H1 (cell line): ENCODE measurements at regions not wholly inside any gene's neighbourhood (a gene's known extent, or its start where the extent isn't known, plus 50 kb on each side); places are given as distances from the start of the nearest gene placed in this dataset.

ENCODE experiments used
- CTCF ChIA-PET: fragments of 300-600 bp; sonication (Branson Sonifier 250); formaldehyde crosslinking; loops from one replicate; lab custom pipeline; 2021; ENCODE audit not compliant: partially characterized antibody; lab: Charles Lee
- POLR2A ChIA-PET: fragments of 300-600 bp; sonication (Branson Sonifier 250); formaldehyde crosslinking; loops from one replicate; lab custom pipeline; 2021; ENCODE audit warnings: inconsistent platforms; ENCODE audit not compliant: partially characterized antibody; lab: Charles Lee
- DNase-seq, 2 experiments: peaks; one replicate each; pipeline versions ENCODE4 v3.0.0 to v3.0.0-alpha.2; 2010 to 2022; ENCODE audit warnings: low spot score in 2 of 2, low read depth in 1 of 2, mixed read lengths in 1 of 2
- FAIRE-seq: peaks from 2 replicates; lab custom pipeline; 2011; peaks lifted over from hg19 to GRCh38; lab: Jason Lieb, UNC
- H2AFZ ChIP-seq: 2 replicates; pipeline ENCODE4 v1.8.1; 2012; ENCODE audit warnings: low read length, inconsistent platforms
- H2AK5ac ChIP-seq: 2 replicates; pipeline ENCODE4 v1.6.1; 2013; ENCODE audit warnings: low read depth, low read length
- H2BK120ac ChIP-seq: replicated peaks from 2 replicates; pipeline ENCODE3; 2013; ENCODE audit warnings: low read depth, low read length, inconsistent platforms
- H2BK12ac ChIP-seq: 2 replicates; pipeline ENCODE4 v1.6.1; 2013; ENCODE audit warnings: low read depth, low read length
- H2BK15ac ChIP-seq: 2 replicates; pipeline ENCODE4 v1.6.1; 2013; ENCODE audit warnings: low read length
- H2BK20ac ChIP-seq: 2 replicates; pipeline ENCODE4 v1.6.1; 2013; ENCODE audit warnings: low read length
- H2BK5ac ChIP-seq: 2 replicates; pipeline ENCODE4 v1.6.1; 2013; ENCODE audit warnings: low read depth, low read length
- H3K14ac ChIP-seq: 2 replicates; pipeline ENCODE4 v1.6.1; 2013; ENCODE audit warnings: inconsistent platforms; ENCODE audit not compliant: insufficient read length
- H3K18ac ChIP-seq: 2 replicates; pipeline ENCODE4 v1.6.1; 2013; ENCODE audit warnings: low read length; ENCODE audit errors: extremely low read depth
- H3K23ac ChIP-seq: 2 replicates; pipeline ENCODE4 v1.6.1; 2013; ENCODE audit warnings: inconsistent platforms; ENCODE audit not compliant: insufficient read length
- H3K23me2 ChIP-seq: 2 replicates; pipeline ENCODE4 v1.6.1; 2013; ENCODE audit warnings: low read depth, low read length
- H3K27ac ChIP-seq: 2 replicates; pipeline ENCODE4 v1.6.1; 2011; ENCODE audit warnings: low read depth, low read length, inconsistent platforms
- H3K27me3 ChIP-seq, 4 experiments: replicated peaks in 1 of 4; 1 replicate in 1 of 4; 2 replicates in 3 of 4; pipeline versions ENCODE4 v1.6.1 to v1.8.1; 2011 to 2013; ENCODE audit warnings: low read length in 3 of 4, mild to moderate bottlenecking in 3 of 4, inconsistent platforms in 2 of 4, mixed read lengths in 2 of 4, moderate library complexity in 1 of 4; ENCODE audit not compliant: control insufficient read depth in 3 of 4, insufficient read depth in 3 of 4; ENCODE audit errors: extremely low read depth in 1 of 4
- H3K36me3 ChIP-seq, 4 experiments: 2 replicates each; pipeline versions ENCODE4 v1.6.1 to v1.8.1; 2011 to 2013; ENCODE audit warnings: mild to moderate bottlenecking in 4 of 4, low read length in 3 of 4, moderate library complexity in 2 of 4, control low read depth in 1 of 4, inconsistent platforms in 1 of 4; ENCODE audit not compliant: insufficient read depth in 4 of 4, control insufficient read depth in 2 of 4
- H3K4ac ChIP-seq: replicated peaks from 2 replicates; pipeline ENCODE3; 2013; ENCODE audit warnings: low read length, low read depth, mixed read lengths, inconsistent platforms; ENCODE audit not compliant: insufficient read length
- H3K4me1 ChIP-seq, 4 experiments: replicated peaks in 1 of 4; 1 replicate in 1 of 4; 2 replicates in 3 of 4; pipeline versions ENCODE4 v1.6.1 to v1.8.1; 2011 to 2013; ENCODE audit warnings: low read length in 3 of 4, inconsistent platforms in 2 of 4, mixed read lengths in 1 of 4; ENCODE audit not compliant: insufficient read depth in 4 of 4, control insufficient read depth in 3 of 4
- H3K4me2 ChIP-seq, 2 experiments: 2 replicates each; pipeline versions ENCODE4 v1.6.1 to v1.8.1; 2011 to 2013; ENCODE audit warnings: low read depth in 2 of 2, low read length in 2 of 2, control low read depth in 1 of 2, inconsistent platforms in 1 of 2, mild to moderate bottlenecking in 1 of 2; ENCODE audit not compliant: insufficient read depth in 1 of 2
- H3K4me3 ChIP-seq, 4 experiments: fragments of 200-600, 300-600 bp in 1 of 4; sonication (generic), shearing (Covaris generic), sonication (Bioruptor Twin) in 1 of 4; 2 replicates each; pipeline versions ENCODE4 v1.5.1 to v1.8.1; 2011 to 2016; ENCODE audit warnings: low read length in 4 of 4, low read depth in 3 of 4, control low read depth in 2 of 4, inconsistent platforms in 2 of 4, mild to moderate bottlenecking in 2 of 4, mixed read lengths in 1 of 4, moderate library complexity in 1 of 4; ENCODE audit not compliant: insufficient read depth in 2 of 4; ENCODE audit errors: extremely low read depth in 1 of 4
- H3K56ac ChIP-seq: replicated peaks from 2 replicates; pipeline ENCODE3; 2013; ENCODE audit warnings: low read depth, mild to moderate bottlenecking, mixed read lengths, low read length, inconsistent platforms; ENCODE audit not compliant: insufficient read length
- H3K79me1 ChIP-seq: 2 replicates; pipeline ENCODE4 v1.6.1; 2013; ENCODE audit warnings: low read depth, low read length, control low read depth
- H3K79me2 ChIP-seq, 2 experiments: 2 replicates each; pipeline versions ENCODE4 v1.6.1 to v1.8.1; 2012 to 2013; ENCODE audit warnings: low read length in 2 of 2, mild to moderate bottlenecking in 2 of 2, inconsistent platforms in 1 of 2; ENCODE audit not compliant: insufficient read depth in 2 of 2, control insufficient read depth in 1 of 2
- H3K9ac ChIP-seq, 4 experiments: replicated peaks in 1 of 4; 1 replicate in 1 of 4; 2 replicates in 3 of 4; pipeline versions ENCODE4 v1.6.1 to v1.8.1; 2011 to 2013; ENCODE audit warnings: low read depth in 3 of 4, low read length in 3 of 4, control low read depth in 2 of 4, mild to moderate bottlenecking in 2 of 4, moderate library complexity in 2 of 4, inconsistent platforms in 1 of 4; ENCODE audit errors: extremely low read depth in 1 of 4
- H3K9me3 ChIP-seq, 2 experiments: 2 replicates each; pipeline versions ENCODE4 v1.6.1 to v1.8.1; 2012 to 2013; ENCODE audit warnings: mild to moderate bottlenecking in 2 of 2, moderate library complexity in 2 of 2, control low read depth in 1 of 2, inconsistent platforms in 1 of 2, low read depth in 1 of 2, low read length in 1 of 2, mixed read lengths in 1 of 2; ENCODE audit not compliant: insufficient read depth in 2 of 2
- H4K20me1 ChIP-seq, 2 experiments: replicated peaks in 1 of 2; 2 replicates each; pipeline versions ENCODE3 to v1.8.1; 2011 to 2013; ENCODE audit warnings: inconsistent platforms in 2 of 2, low read length in 2 of 2, mild to moderate bottlenecking in 1 of 2; ENCODE audit not compliant: insufficient read depth in 2 of 2, control insufficient read depth in 1 of 2
- H4K5ac ChIP-seq: 2 replicates; pipeline ENCODE4 v1.6.1; 2013; ENCODE audit warnings: low read length, low read depth, mixed read lengths, inconsistent platforms; ENCODE audit not compliant: insufficient read length
- H4K8ac ChIP-seq: 2 replicates; pipeline ENCODE4 v1.8.0; 2013; ENCODE audit warnings: mild to moderate bottlenecking, moderate library complexity, low read length, inconsistent platforms; ENCODE audit not compliant: insufficient read depth; ENCODE audit errors: extremely low read depth
- H4K91ac ChIP-seq: replicated peaks from 2 replicates; pipeline ENCODE3; 2013; ENCODE audit warnings: low read length, mixed read lengths, inconsistent platforms; ENCODE audit not compliant: insufficient read length
- BRCA1 ChIP-seq: IDR thresholded peaks from 2 replicates; pipeline ENCODE4 v1.6.1; 2012; ENCODE audit warnings: low read depth, low read length, improper control_type of control experiment
- CTBP2 ChIP-seq: IDR thresholded peaks from 2 replicates; pipeline ENCODE4 v1.7.0; 2011; ENCODE audit warnings: borderline replicate concordance, mild to moderate bottlenecking, moderate library complexity, mixed read lengths, low read length; ENCODE audit not compliant: insufficient read depth, insufficient read length
- HDAC6 ChIP-seq: IDR thresholded peaks from one replicate; pipeline ENCODE4 v1.7.1; 2012; ENCODE audit warnings: low read depth, mild to moderate bottlenecking, inconsistent platforms, low read length, moderate library complexity
- MAFK ChIP-seq: IDR thresholded peaks from 2 replicates; pipeline ENCODE4 v1.6.1; 2012; ENCODE audit warnings: low read depth, mild to moderate bottlenecking, improper control_type of control experiment, low read length
- POU5F1 ChIP-seq: IDR thresholded peaks from 2 replicates; pipeline ENCODE4 v1.6.1; 2011; ENCODE audit warnings: low read depth, mild to moderate bottlenecking, low read length, moderate library complexity
- RFX5 ChIP-seq: IDR thresholded peaks from 2 replicates; pipeline ENCODE4 v1.6.1; 2011; ENCODE audit warnings: low read depth, low read length, improper control_type of control experiment, borderline replicate concordance
- WGBS, 2 experiments: shearing (Covaris generic) in 1 of 2; methylation state at CpG; one replicate each; pipeline versions ENCODE4 v1.1.6 to v1.1.7; 2013 to 2015; ENCODE audit warnings: low lambda C conversion rate in 2 of 2, mixed read lengths in 2 of 2, inconsistent platforms in 1 of 2, low coverage in 1 of 2, missing lambda C conversion rate in 1 of 2; ENCODE audit not compliant: insufficient replicate concordance in 2 of 2, insufficient coverage in 1 of 2, insufficient read length in 1 of 2; ENCODE audit errors: extremely low coverage in 1 of 2, missing lambda C conversion rate in 1 of 2; 5-methylcytosine and 5-hydroxymethylcytosine counted together
- TF ChIP-seq, protein P1 (sequence below): IDR thresholded peaks from 2 replicates; pipeline ENCODE4 v1.6.1; 2012; ENCODE audit warnings: inconsistent platforms

DNA sequence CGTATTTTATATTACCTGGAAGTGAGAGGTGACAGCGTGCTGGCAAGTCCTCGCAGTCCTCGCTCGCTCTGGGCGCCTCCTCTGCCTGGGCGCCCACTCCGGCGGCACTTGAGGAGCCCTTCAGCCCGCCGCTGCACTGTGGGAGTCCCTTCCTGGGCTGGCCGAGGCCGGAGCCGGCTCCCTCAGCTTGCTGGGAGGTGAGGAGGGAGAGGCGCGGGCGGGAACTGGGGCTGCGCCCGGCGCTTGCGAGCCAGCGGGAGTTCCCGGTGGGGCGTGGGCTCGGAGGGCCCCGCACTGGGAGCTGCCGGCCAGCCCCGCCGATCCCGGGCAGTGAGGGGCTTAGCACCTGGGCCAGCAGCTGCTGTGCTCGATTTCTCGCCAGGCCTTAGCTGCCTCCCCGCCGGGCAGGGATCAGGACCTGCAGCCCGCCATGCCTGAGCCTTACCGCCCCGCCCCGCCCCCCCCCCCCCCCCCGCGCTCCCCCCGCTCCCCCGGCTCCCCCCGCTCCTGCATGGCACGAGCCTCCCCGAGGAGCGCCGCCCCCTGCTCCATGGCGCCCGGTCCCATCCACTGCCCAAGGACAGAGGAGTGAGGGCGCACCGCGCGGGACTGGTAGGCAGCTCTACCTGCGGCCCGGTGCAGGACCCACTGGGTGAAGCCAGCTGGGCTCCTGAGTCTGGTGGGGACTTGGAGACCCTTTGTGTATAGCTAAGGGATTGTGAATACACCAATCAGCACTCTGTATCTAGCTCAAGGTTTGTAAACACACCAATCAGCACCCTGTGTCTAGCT lies 298.9 kb upstream of the MAGEB16 start:
- ChIA-PET CTCF (no interaction called here), POLR2A (no interaction called here)
- H4K20me1 ChIP-seq: no peaks in the 10 kb centered on the region
- no peak overlapping the region for H3K27ac ChIP-seq
- no peak overlapping the region for H3K4ac ChIP-seq
- peaks cover 0 to 5% of the 10 kb centered on the region in 2 experiments; a peak in 1 of 4 replicates for H3K9me3 ChIP-seq
- no peak overlapping the region for H3K9ac ChIP-seq
- 95% methylated on average over 11 of the region's 55 CpGs; no CpG with 5 or more reads in 1 of the 2 experiments for WGBS, 2 experiments
- no peak overlapping the region for H2AK5ac ChIP-seq
- H3K79me1 ChIP-seq: no peaks in the 10 kb centered on the region
- no peak overlapping the region for H3K4me3 ChIP-seq
- no peak overlapping the region for H3K18ac ChIP-seq
- H2BK5ac ChIP-seq: no peak overlapping the region
- H2BK20ac ChIP-seq: no peak overlapping the region
- H3K4me2 ChIP-seq: no peak overlapping the region
- no peak overlapping the region for H3K14ac ChIP-seq
- TF ChIP-seq HDAC6 (no peak), RFX5 (no peak), CTBP2 (no peak), POU5F1 (no peak), MAFK (no peak), BRCA1 (no peak)
- TF ChIP-seq, protein P1, sequence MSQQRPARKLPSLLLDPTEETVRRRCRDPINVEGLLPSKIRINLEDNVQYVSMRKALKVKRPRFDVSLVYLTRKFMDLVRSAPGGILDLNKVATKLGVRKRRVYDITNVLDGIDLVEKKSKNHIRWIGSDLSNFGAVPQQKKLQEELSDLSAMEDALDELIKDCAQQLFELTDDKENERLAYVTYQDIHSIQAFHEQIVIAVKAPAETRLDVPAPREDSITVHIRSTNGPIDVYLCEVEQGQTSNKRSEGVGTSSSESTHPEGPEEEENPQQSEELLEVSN: no peak
- H2BK15ac ChIP-seq: no peak overlapping the region
- no peak overlapping the region for H4K8ac ChIP-seq
- H2BK120ac ChIP-seq: no peak overlapping the region
- H3K56ac ChIP-seq: no peak overlapping the region
- H2BK12ac ChIP-seq: no peak overlapping the region
- no peak overlapping the region for H2AFZ ChIP-seq
- FAIRE-seq (no peak), DNase-seq (no peak)
- no peaks in the 10 kb centered on the region for H3K27me3 ChIP-seq
- no peak overlapping the region for H4K91ac ChIP-seq
- no peaks in the 10 kb centered on the region for H3K79me2 ChIP-seq
- H3K23me2 ChIP-seq: no peaks in the 10 kb centered on the region
- H4K5ac ChIP-seq: no peak overlapping the region
- no peaks in the 10 kb centered on the region for H3K36me3 ChIP-seq
- no peaks in the 10 kb centered on the region for H3K4me1 ChIP-seq
- no peak overlapping the region for H3K23ac ChIP-seq
